ENCODE measurements at regions not wholly inside any gene's neighbourhood (a gene's known extent, or its start where the extent isn't known, plus 50 kb on each side); places are given as distances from the start of the nearest gene placed in this dataset.

DNA sequence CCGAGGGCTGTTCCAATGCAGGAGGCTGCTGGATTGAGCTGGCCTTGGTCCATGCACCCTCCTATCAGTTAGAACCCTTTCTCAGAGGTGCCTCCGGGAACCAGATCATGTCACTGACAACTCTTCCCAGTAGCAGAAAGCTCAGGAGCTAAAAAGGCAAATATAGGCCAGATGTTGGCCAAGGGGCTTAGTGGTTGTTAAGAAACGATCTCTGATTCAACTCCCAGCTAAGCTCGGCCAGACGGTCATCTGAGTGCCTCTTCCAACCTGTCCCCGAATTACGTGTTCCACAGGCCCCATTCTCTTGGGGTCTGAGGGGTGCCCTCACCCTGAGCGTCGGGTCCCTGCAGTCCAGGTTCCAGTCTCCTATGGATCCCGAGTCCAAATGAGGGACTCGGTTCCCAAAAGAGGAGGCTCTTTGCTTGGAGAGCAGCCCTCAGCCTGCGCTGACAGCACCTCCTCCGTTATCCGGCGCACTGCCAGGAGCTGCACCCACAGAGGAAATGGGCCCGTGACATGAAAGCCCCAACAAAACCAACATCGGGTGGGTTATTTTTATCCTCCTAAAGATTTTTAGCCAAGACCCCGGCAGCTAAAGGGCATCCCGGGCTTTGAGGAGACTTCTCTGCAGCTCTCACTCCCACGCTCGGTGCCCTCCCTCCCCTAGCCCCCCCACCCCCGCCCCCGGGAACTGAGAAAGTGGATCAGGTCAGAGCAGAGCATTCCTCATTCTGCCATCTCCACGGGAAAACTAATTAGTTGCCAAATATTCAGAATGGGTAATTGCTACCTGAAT, 106.6 kb upstream of the ID2 start:
- TF ChIP-seq, protein P1, sequence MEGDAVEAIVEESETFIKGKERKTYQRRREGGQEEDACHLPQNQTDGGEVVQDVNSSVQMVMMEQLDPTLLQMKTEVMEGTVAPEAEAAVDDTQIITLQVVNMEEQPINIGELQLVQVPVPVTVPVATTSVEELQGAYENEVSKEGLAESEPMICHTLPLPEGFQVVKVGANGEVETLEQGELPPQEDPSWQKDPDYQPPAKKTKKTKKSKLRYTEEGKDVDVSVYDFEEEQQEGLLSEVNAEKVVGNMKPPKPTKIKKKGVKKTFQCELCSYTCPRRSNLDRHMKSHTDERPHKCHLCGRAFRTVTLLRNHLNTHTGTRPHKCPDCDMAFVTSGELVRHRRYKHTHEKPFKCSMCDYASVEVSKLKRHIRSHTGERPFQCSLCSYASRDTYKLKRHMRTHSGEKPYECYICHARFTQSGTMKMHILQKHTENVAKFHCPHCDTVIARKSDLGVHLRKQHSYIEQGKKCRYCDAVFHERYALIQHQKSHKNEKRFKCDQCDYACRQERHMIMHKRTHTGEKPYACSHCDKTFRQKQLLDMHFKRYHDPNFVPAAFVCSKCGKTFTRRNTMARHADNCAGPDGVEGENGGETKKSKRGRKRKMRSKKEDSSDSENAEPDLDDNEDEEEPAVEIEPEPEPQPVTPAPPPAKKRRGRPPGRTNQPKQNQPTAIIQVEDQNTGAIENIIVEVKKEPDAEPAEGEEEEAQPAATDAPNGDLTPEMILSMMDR (IDR thresholded peaks at IDR 0.05; ENCODE audit: low read depth, low read length) = no peak
- DNase-seq (ENCODE audit: low read depth in 2 of 2) = peak in 1 of 2 donors; percentile 16
- H3K4me3 ChIP-seq (replicated peaks in 1 of 2; ENCODE audit: low read depth in 2 of 2, low read length in 2 of 2) = no peak overlapping the region

DNA sequence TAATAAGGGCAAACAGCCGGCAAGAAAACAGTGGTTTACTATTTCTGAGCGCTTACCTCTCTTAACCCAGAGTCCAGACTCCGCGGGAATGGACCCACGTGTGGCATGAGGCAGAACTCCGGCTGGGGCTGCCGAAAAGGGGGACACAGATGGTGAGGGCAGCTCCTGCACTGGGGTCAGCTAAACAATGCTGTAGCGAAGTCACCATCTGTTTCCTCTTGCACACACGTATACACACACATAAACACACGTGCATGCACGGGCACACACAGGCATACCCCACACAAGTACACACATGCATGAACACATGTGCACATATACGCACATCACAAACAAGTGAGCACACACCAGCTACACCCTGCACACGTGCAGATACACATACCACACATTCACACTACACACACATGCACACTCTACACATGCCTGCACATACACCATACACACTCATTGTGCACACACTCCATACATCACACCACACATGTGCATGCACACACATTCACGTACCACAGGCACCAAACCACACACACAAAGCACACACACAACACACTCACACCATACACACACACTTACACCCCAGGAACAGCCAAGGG, 105.9 kb upstream of the ID2 start:
- H3K4me3 ChIP-seq (replicated peaks in 1 of 2; ENCODE audit: low read depth in 2 of 2, low read length in 2 of 2) = no peak overlapping the region
- TF ChIP-seq, protein P1 (IDR thresholded peaks at IDR 0.05; ENCODE audit: low read depth, low read length) = no peak
- DNase-seq (ENCODE audit: low read depth in 2 of 2) = no peak

DNA sequence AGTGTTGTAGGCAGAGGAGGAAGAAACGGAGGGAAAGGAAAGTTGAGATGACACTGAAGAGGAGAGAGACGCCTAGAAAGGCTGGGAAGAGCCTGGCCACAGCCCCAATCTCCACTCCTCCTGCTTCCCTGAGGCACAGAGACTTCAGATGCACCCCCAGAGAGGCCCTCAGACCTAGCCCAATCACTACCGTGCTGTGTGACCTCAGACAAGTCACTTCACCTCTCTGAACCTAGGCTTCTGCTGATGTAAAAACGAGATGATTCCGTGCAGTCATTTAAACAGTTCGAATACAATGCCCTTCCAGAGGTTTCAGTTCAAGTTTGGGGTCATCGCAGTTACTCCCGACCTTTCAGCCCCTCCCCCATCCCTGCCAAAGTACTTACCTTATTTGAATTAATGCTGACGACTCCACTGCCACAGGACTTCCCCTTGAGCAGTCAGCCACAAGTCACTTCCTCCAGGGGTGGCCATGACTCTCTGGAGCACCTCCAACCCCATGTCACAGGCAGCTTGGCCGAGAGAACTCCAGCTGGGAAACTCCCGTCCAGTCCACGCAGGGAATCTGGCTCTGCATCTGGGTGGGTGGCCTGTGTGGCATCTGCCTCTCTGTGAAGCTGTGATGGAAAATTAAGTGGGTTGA, 105.2 kb upstream of the ID2 start:
- no peak overlapping the region for H3K4me3 ChIP-seq (replicated peaks in 1 of 2; ENCODE audit: low read depth in 2 of 2, low read length in 2 of 2)
- TF ChIP-seq, protein P1 (IDR thresholded peaks at IDR 0.05; ENCODE audit: low read depth, low read length) = no peak
- no peak for DNase-seq (ENCODE audit: low read depth in 2 of 2)

DNA sequence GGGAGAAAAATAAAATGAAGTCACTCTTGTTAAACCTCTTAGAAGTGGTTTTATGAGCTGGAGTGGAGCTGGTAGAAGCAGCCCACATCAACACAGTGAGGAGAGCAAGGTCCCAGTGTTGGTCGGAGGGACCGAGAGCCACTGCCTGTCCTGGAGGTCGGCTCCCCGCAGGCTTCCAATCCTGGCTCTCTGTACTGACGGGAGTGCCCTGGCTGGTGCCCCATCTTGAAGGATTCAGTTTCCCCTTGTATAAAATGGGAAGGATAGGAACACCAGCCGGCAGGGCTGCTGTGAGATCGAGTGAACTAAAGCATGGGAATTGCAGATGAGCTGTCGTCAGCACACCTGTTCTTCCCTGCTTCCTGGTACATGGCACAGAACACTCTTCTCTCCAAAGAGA, 104.3 kb upstream of the ID2 start:
- H3K4me3 ChIP-seq (replicated peaks in 1 of 2; ENCODE audit: low read depth in 2 of 2, low read length in 2 of 2) = no peak overlapping the region
- DNase-seq (ENCODE audit: low read depth in 2 of 2) = no peak
- TF ChIP-seq, protein P1 (IDR thresholded peaks at IDR 0.05; ENCODE audit: low read depth, low read length) = no peak

DNA sequence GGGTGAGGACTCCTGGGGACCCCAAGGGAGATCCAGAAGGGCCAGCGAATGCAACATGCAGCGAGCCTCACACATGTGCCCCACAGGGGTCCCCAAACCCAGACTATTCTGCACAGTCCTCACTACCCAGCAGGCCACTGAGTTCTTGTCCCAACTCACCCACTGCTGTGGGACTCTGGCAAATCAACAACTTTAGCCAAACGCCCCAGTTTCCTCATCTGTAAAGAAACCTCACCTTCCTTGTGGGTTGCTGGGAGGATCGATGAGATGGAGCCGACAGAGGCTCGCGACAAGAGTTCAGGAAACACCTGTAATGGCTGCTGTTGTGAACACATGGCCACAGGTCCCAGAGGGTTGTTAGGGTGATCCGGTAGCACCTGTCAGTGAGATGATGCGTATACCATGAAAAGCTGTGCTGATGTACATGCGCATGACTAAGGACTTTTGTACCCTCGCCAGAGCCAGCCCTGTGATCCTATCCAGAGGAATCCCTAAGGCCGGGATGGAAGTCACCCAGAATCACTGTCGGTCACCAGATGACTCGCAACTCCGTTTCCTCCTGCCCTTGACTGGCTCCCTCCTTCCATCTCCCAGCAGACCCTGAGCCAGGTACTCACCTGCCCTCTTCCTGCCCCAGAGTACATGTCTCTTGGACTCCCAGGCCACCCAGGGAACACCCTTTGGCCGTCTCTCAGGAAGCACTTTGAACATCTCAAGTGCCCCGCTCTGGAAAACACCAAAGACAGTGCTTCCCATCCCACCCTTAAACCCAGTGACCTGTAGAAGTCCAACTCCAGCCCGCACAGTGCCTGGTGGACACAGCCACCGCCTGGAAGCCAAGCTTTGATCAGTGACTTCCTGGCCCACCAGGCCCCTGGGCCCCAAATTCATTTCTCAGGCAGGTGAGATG, 103.3 kb upstream of the ID2 start:
- TF ChIP-seq, protein P1 (IDR thresholded peaks at IDR 0.05; ENCODE audit: low read depth, low read length) = no peak
- no peak for DNase-seq (ENCODE audit: low read depth in 2 of 2)

DNA sequence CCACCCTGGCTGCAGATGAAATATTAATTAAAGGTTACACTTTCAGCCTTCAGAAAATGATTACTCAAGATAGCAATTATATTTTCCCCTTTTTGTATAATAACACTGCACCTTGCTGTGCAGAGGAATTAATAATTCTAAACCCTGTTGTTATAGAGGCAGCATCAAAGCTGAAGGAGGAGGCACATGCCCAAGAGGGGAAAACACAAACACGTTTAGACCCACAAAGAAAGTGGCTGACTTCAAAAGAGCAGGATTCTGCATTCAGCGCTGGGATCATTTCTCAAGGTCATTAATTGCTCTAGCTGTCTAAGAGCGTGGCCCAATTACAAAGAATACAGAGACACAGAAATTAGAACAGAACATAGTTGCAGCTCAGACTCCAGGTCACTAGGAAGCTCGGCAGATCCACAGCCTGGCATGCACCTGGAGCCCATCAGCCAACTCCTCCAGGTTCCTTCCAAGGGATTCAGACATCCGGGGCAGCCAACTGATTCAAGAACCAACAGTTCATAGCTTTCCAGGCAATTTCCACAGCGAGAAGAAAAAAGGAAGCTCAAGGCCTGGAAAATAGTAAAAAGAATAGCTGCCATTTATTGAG, 102.3 kb upstream of the ID2 start:
- H3K4me3 ChIP-seq (replicated peaks in 1 of 2; ENCODE audit: low read depth in 2 of 2, low read length in 2 of 2) = no peak overlapping the region
- DNase-seq (ENCODE audit: low read depth in 2 of 2) = no peak
- TF ChIP-seq, protein P1 (IDR thresholded peaks at IDR 0.05; ENCODE audit: low read depth, low read length) = no peak

More for the DNA sequence above, 103.3 kb upstream of the ID2 start:
- no peak overlapping the region for H3K4me3 ChIP-seq (replicated peaks in 1 of 2; ENCODE audit: low read depth in 2 of 2, low read length in 2 of 2)
